ENCODE measurements at regions not wholly inside any gene's neighbourhood (a gene's known extent, or its start where the extent isn't known, plus 50 kb on each side); places are given as distances from the start of the nearest gene placed in this dataset.
"Not testable (repeated sequence)": the region's sequence is repeated elsewhere in the genome, so short reads cannot be mapped to it uniquely, and the experiment has no call there.

DNA sequence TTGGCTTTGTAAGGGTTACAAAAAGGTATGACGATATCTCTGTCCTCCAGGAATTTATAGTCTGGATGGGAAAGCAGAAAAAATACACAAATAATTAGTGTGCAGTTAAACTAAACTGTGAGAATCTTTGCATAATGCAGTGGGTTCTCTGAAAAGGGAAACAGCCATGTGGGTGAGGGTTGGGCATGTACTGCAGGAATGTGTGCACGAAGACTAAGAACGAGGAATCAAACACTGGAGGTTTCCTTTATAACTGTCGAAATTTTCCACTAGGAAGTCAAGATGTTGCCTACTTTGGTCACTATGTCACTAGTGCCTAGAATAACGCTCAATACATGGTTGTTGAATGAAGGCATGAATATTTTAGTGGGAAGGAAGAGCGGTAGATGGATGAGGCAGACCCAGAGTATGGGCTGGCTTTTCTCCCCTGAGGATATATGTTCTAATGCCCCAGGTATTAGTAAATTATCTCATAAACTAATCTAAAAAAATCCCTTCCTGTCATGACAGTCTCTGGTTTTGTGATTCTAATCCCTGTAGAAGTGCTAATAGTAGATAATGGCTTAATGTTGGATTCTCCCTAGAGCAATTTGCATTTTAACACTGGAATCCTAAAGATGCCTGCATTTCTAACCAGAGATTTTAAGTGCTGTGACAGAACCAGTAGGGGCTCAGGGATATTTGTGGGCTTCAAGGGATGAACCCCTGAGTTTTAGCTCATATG, 227.3 kb downstream of the NMUR2 start:
- DNase-seq: no peak

DNA sequence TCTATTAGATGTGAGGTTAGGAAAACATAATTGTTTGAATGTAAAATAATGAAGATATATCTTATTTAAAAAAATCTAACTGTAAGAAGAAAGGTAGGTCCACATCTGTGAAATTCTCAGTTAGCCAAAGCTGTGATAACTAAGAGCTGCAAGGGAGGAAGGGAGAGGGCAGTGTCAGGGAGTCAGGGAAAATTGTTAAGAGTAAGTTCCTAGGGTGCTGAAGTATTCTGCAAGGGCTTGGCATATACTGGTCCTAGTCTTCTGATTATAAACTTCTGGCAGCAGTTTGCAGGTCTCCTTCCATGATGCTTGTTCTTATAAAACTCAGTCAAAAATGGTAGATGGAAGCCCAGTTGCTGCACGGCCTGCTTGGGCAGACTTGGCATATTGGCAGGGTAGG, 233.2 kb downstream of the NMUR2 start:
- no peak for DNase-seq

DNA sequence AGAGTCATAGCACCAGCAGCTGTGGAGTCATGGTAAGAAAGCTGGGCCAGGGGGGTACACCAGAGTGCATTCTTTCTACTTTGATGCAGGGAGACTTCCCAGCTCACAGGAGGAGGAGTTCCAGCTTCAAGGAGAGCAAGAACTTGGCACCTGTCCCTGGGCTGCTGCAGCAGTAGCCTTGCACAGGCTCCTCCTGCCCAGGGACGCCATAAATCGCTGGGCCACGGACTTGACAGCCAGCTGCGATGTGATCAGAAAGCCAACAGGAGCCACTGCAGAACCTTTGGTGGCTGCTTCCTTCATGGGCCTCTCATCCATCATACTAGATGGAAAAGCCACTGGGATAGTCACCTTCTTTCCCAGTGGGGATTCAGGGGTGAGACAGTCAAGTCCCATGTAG, 234.7 kb downstream of the NMUR2 start:
- no peak for DNase-seq

- no peak for DNase-seq
Measured at GRCh38 chr5:152164860-152165259, 240.2 kb upstream of the GLRA1 start.

DNA sequence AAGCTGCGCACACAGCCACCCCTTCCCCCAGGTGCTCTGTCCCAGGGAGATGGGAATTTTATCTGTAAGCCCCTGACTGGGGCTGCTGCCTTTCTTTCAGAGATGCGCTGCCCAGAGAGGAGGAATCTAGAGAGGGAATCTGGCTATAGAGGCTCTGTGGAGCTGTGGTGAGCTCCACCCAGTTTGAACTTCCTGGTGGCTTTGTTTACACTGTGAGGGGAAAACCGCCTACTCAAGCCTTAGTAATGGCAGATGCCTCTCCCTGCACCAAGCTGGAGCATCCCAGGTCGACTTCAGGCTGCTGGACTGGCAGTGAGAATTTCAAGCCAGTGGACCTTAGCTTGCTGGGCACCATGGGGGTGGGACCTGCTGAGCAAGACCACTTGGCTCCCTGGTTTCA, 235.2 kb upstream of the GLRA1 start:
- not testable (repeated sequence) for DNase-seq

DNA sequence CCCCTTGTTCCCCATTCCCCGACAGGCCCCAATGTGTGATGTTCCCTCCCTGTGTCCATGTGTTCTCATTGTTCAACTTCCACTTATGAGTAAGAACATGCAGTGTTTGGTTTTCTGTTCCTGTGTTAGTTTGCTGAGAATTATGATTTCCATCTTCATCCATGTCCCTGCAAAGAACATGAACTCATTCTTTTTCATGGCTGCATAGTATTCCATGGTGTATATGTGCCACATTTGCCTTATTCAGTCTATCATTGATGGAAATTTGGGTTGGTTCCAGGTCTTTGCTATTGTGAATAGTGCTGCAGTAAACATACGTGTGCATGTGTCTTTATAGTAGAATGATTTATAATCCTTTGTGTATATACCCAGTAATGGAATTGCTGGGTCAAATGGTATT, 229.8 kb upstream of the GLRA1 start:
- DNase-seq: not testable (repeated sequence)

- no peak for DNase-seq
Measured at GRCh38 chr5:152151940-152152339, 227.3 kb upstream of the GLRA1 start.

DNA sequence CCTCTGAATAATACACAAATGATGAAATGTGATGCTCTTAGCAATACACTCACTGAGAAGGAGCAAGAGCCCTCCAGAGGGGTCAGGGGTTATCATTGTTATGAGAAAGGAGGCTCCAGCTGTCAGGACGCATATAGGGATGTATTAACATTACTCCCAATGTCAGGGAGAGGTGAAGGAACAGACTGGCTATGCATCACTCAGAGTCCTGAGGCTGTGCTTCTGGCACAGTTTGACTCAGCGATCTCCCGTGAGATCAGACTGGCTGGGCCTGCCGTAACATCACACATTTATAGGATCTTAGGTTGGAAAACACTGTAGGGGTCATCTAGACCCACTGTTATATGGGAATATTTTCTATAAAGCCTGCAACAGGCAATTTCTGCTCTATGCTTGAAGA, 226.5 kb upstream of the GLRA1 start:
- no peak for DNase-seq

- DNase-seq: no peak
Measured at GRCh38 chr5:152147286-152147685, 222.6 kb upstream of the GLRA1 start.

GRCh38 chr5:152146566-152146965, 221.9 kb upstream of the GLRA1 start:
- no peak for DNase-seq

DNA sequence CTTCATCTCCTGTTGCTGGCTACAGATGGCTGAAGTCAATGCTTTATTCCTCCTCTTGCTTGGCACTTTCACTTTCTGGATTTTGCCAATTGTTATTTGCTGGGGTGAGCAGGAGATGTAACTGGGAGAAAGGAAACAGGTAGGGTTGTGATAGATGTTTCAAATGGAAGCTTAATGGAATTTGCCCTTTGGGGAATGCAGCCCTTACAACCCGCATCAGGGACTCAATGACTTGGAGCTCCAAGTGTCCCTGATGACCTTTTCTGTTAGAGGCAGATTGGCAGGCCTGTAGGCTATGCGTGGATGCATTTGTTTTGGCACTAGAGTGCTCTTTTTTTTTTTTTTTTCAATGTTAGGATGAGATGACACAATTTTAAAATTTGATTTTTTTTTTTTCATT, 219.9 kb upstream of the GLRA1 start:
- DNase-seq: no peak

GRCh38 chr5:152144030-152144429, 219.4 kb upstream of the GLRA1 start:
- DNase-seq: no peak

DNA sequence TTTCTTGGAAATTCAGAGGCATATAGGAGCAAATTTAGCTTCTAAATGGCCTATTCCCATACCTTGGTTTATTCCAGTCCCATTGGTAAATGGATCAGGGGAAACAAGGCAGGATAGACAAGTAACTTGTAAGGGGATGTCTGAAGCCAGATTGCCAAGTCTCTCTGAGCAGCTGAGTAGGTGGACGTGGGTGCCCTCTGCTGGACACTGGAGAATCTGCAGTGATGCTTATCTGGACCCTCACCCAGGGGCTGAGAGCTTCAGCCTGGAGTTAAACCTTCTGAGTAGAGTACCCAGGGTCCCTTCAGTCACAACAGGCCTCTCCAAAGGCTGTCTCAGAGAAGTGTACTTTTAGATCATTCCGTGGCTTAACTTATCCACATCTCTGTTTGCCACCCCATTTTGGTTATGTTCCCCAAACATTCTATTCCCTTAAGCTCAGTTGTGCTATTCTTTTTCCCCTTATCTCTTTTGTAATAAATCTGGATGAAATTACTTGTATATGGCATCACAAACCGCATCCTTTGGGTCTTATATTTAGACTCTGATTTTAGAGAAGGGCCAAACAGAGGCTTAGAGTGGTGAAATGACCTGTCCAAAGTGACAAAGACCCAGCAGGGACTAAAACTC, 218.3 kb upstream of the GLRA1 start:
- DNase-seq: peak; percentile 74

DNA sequence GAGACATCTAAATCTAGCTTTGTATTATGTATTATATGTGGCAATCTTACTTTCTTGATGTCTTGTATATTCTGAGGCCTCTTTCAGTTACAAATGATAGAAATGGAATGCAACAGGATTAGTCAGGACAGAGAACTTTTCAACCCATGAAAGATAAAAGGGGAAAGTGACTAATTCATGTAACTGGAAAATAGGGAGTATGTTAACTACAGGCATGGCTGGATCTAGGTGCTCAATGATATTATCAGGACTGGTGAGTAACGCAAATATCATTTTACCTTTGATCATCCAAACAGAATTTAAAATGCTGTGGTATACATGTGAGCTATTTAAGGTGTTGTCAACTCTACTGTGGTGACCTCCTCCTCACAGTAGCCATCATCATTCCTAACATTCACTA, 215.7 kb upstream of the GLRA1 start:
- no peak for DNase-seq

DNA sequence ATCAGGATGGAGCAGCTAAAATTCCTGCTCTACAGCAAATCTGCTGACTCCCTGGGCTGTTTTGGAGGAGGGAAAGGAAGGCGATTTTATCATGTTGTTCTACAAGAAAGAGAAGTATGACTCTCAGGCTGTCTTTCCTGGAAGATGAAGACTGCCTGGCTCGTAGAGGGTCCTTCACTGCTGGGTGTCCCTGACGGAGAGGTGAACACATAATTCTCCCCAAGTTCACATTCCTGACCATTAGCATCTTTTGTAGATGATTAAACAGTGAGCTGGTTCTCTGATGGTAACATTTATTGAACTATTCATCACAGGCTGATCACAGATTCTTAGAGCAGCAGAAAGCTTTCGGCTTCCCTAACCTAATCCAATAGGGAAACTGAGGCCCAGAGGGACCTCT, 212.4 kb upstream of the GLRA1 start:
- no peak for DNase-seq

GRCh38 chr5:152136321-152136720, 211.7 kb upstream of the GLRA1 start:
- DNase-seq: no peak

DNA sequence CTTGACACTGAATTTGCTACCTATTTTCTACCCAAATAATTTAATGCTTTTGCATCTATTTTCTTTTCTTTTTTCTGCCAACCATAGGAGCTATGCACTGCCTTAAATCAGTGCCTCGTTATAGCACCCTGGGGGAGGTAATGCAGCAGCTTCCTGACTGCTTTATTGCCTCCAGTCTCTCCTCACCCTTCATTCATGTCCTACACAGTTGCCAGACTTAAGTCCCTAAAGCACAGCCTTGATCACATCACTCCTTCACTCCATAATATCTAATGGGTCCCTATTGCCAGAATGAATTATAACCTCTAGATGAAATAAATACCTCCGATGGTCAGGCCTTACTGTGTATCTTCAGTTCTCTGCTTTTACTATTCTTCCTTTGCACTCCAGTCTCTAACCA, 211.2 kb upstream of the GLRA1 start:
- no peak for DNase-seq

DNA sequence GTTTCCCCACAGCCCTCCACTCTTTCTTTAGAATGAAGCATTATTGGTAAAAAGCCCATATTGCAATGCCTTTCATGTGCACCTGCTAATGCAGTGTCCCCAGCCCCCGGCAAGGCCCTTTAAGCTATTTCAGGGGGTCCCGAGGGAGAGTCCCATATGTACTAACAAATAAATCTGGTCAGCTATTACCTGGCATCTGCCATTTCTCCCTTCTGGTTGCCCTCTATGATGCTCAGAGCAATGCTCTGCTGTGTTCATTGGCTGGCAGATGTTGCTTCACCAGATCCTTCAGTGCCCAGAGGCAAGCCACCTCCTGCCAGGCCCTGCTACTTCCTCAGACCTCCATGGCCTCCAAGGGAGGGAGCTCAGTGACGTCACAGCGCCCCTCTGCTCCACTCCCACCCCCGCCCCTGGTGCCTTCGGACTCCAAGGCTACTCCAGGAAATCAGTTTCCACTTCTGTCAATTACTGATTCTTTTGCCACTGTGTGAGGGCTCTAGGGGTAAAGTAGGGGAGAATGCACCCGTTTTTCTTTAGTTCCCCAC, 201.1 kb upstream of the GLRA1 start:
- no peak for DNase-seq

DNA sequence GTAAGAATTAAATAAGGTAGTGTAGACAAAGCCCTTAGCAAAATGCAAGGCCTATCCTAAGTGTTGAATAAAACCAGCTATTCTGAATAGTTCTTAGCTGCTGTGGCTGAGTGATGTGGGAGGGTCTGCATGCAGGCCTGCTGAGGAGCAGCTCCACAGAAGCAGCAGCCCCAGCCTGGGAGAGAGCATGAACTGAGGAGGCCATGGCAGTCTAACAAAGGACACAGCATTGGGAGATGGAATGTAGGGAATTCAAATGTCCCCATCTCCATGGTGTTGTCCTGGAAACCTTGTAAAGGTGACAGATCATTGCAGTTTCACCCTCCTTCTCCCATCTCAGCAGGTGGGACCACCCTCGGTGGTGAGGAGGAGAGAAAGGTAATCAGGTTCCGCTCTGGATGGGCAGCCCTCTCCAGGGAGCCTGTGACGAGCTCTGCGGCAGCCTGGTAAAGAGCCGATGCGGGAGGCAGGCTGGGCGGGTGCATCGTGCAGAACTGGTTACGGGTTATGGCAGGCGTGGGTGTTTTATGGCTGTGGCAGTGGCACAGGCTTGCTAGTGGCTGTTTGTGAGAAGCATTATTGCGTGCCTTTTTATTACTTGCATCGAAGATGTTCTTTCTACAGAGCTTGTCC, 199.9 kb upstream of the GLRA1 start:
- no peak for DNase-seq

GRCh38 chr5:152118676-152119470, 194.2 kb upstream of the GLRA1 start:
- DNase-seq: no peak

GRCh38 chr5:152116934-152117333, 192.3 kb upstream of the GLRA1 start:
- no peak for DNase-seq

DNA sequence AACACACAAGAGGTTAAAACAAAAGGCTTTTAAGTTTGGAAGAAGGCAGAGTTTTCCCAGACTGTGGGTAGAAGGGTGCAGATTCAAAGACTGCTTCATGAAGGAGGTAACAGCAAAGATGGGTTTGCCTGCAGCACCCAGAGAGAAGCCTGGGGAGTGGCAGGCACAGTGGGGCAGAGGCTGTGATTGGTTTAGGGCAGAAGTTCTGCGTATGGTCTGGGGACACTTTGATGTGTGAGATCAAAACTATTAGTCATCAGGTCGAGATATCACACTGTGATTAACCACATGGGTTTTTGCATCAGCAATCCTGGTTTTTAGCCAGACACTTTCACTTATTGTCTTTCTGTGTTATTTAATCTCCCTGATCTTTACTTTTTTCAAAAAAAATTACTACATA, 188.8 kb upstream of the GLRA1 start:
- DNase-seq: peak; percentile 68

DNA sequence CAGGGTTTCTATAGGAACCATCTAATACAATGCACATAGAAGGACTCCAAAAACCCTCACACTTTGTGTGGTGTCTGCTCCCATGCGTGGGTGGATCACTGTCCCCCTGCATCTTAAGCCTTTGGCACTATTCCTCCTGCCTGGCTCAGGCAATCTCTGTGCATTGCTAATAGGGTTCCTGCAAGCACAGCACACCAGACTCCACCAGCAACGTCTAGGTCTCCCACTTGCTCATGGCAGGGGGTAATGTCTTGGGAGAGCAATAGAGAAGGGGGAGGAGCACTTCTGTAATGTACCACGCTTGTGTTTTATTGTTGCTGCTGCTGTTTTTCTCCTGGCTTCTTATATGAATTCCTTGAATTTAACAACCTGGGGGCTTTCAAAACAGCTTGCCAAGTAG, 182.6 kb upstream of the GLRA1 start:
- DNase-seq: no peak

All from stimulated activated CD4-positive, alpha-beta T cell treated with anti-CD3 and anti-CD28 coated beads, Interleukin-15, amount 100 ng/mL, for 24 hours (primary cell).